Panc1 (cell line): ENCODE measurements at regions not wholly inside any gene's neighbourhood (a gene's known extent, or its start where the extent isn't known, plus 50 kb on each side); places are given as distances from the start of the nearest gene placed in this dataset.

ENCODE experiments used
- CTCF ChIP-seq: fragments of 450-650 bp; IDR thresholded peaks from 2 replicates; pipeline ENCODE4 v1.5.1; 2017; ENCODE audit warnings: mild to moderate bottlenecking
- REST ChIP-seq, 2 experiments: IDR thresholded peaks; 2 replicates each; pipeline ENCODE4 v1.6.1; 2011 to 2012; ENCODE audit warnings: low read depth in 2 of 2, control low read depth in 1 of 2, low read length in 1 of 2, mild to moderate bottlenecking in 1 of 2, moderate library complexity in 1 of 2; ENCODE audit not compliant: insufficient read depth in 1 of 2
- TCF7L2 ChIP-seq: IDR thresholded peaks from 2 replicates; pipeline ENCODE4 v1.6.1; 2011; ENCODE audit warnings: mild to moderate bottlenecking, low read depth, low read length, inconsistent platforms

- TF ChIP-seq CTCF = no peak
- TF ChIP-seq TCF7L2 = no peak
- TF ChIP-seq REST (IDR thresholded peaks at IDR 0.05; ENCODE audit: insufficient read depth in 1 of 2, low read depth in 2 of 2, low read length in 1 of 2) = no peak
Measured at GRCh38 chr13:85366759-85367417, 432.3 kb downstream of the SLITRK6 start.
